Nephron (organoid): ENCODE measurements at regions not wholly inside any gene's neighbourhood (a gene's known extent, or its start where the extent isn't known, plus 50 kb on each side); places are given as distances from the start of the nearest gene placed in this dataset.
"Not testable (repeated sequence)": the region's sequence is repeated elsewhere in the genome, so short reads cannot be mapped to it uniquely, and the experiment has no call there.

Experiments used
- H3K27ac Mint-ChIP-seq, 3 experiments: 2 replicates each; pipeline ENCODE4 v1.8.0; 2020; ENCODE audit warnings: mixed read lengths in 3 of 3, mild to moderate bottlenecking in 2 of 3, moderate library complexity in 1 of 3
- H3K27me3 Mint-ChIP-seq: 2 replicates; pipeline ENCODE4 v1.8.0; 2021; ENCODE audit warnings: low read depth, mild to moderate bottlenecking, moderate library complexity, mixed read lengths
- H3K36me3 Mint-ChIP-seq: 2 replicates; pipeline ENCODE4 v1.8.0; 2020; ENCODE audit warnings: low read depth, mixed read lengths
- H3K4me1 Mint-ChIP-seq: 2 replicates; pipeline ENCODE4 v1.8.0; 2020; ENCODE audit warnings: mixed read lengths
- H3K4me3 Mint-ChIP-seq, 3 experiments: 2 replicates each; pipeline ENCODE4 v1.8.0; 2020; ENCODE audit warnings: mild to moderate bottlenecking in 3 of 3, mixed read lengths in 3 of 3, moderate library complexity in 2 of 3
- H3K9me3 Mint-ChIP-seq: 2 replicates; pipeline ENCODE4 v1.8.0; 2020; ENCODE audit warnings: mixed read lengths
- CTCF ChIP-seq, 3 experiments: fragments of 200-600 bp; sonication (generic); IDR thresholded peaks; one replicate each; pipeline ENCODE4 v1.5.0; 2021; ENCODE audit warnings: antibody characterized with exemption in 3 of 3; ENCODE audit not compliant: unreplicated experiment in 3 of 3

GRCh38 chr1:232143315-232143886 is 486.5 kb downstream of the SIPA1L2 start:
- Mint-ChIP-seq H3K36me3 (no peaks in the 10 kb centered on the region), H3K9me3 (peaks cover 2% of the 10 kb centered on the region), H3K27ac (no peak overlapping the region), H3K4me3 (no peak overlapping the region), H3K27me3 (no peaks in the 10 kb centered on the region), H3K4me1 (no peaks in the 10 kb centered on the region)
- no peak for TF ChIP-seq CTCF (IDR thresholded peaks at IDR 0.05; ENCODE audit: unreplicated experiment in 3 of 3)

- H3K27ac Mint-ChIP-seq = no peak overlapping the region
- TF ChIP-seq CTCF (IDR thresholded peaks at IDR 0.05; ENCODE audit: unreplicated experiment in 3 of 3) = no peak
- H3K36me3 Mint-ChIP-seq = no peaks in the 10 kb centered on the region
- no peaks in the 10 kb centered on the region for H3K27me3 Mint-ChIP-seq
- peaks cover 2% of the 10 kb centered on the region for H3K9me3 Mint-ChIP-seq
- H3K4me3 Mint-ChIP-seq = no peak overlapping the region
- H3K4me1 Mint-ChIP-seq = no peaks in the 10 kb centered on the region
Observed at GRCh38 chr1:232142403-232143314, 487.3 kb downstream of the SIPA1L2 start.

- H3K36me3 Mint-ChIP-seq, H3K4me1 Mint-ChIP-seq: not testable (repeated sequence)
- H3K9me3 Mint-ChIP-seq = peaks cover 11% of the 10 kb centered on the region
Observed at GRCh38 chr1:232141167-232141448, 488.8 kb downstream of the SIPA1L2 start.

GRCh38 chr1:232140419-232141166 is 489.3 kb downstream of the SIPA1L2 start:
- H3K4me3 Mint-ChIP-seq = no peak overlapping the region
- H3K9me3 Mint-ChIP-seq = peaks cover 12% of the 10 kb centered on the region
- no peak overlapping the region for H3K27ac Mint-ChIP-seq
- no peaks in the 10 kb centered on the region for H3K4me1 Mint-ChIP-seq
- H3K27me3 Mint-ChIP-seq = peaks cover 6% of the 10 kb centered on the region
- no peak for TF ChIP-seq CTCF (IDR thresholded peaks at IDR 0.05; ENCODE audit: unreplicated experiment in 3 of 3)
- H3K36me3 Mint-ChIP-seq = no peaks in the 10 kb centered on the region

More at GRCh38 chr1:232141167-232141448, 488.8 kb downstream of the SIPA1L2 start:
- H3K27me3 Mint-ChIP-seq, H3K27ac Mint-ChIP-seq, H3K4me3 Mint-ChIP-seq: not testable (repeated sequence)

- TF ChIP-seq CTCF (IDR thresholded peaks at IDR 0.05; ENCODE audit: unreplicated experiment in 3 of 3) = no peak
- Mint-ChIP-seq H3K27me3 (peaks cover 6% of the 10 kb centered on the region), H3K4me3 (no peak overlapping the region), H3K36me3 (no peaks in the 10 kb centered on the region), H3K27ac (no peak overlapping the region), H3K9me3 (peaks cover 12% of the 10 kb centered on the region), H3K4me1 (no peaks in the 10 kb centered on the region)
Observed at GRCh38 chr1:232139444-232139843, 490.5 kb downstream of the SIPA1L2 start.

GRCh38 chr1:232138044-232138443 is 491.9 kb downstream of the SIPA1L2 start:
- no peak overlapping the region for H3K27ac Mint-ChIP-seq
- peaks cover 6% of the 10 kb centered on the region for H3K27me3 Mint-ChIP-seq
- no peak for TF ChIP-seq CTCF (IDR thresholded peaks at IDR 0.05; ENCODE audit: unreplicated experiment in 3 of 3)
- peaks cover 12% of the 10 kb centered on the region for H3K9me3 Mint-ChIP-seq
- no peak overlapping the region for H3K4me3 Mint-ChIP-seq
- no peaks in the 10 kb centered on the region for H3K4me1 Mint-ChIP-seq
- no peaks in the 10 kb centered on the region for H3K36me3 Mint-ChIP-seq
